ENCODE measurements at regions not wholly inside any gene's neighbourhood (a gene's known extent, or its start where the extent isn't known, plus 50 kb on each side); places are given as distances from the start of the nearest gene placed in this dataset.
A peak's percentile ranks its signal among the peaks of the same experiment; 100 is the strongest.

DNA sequence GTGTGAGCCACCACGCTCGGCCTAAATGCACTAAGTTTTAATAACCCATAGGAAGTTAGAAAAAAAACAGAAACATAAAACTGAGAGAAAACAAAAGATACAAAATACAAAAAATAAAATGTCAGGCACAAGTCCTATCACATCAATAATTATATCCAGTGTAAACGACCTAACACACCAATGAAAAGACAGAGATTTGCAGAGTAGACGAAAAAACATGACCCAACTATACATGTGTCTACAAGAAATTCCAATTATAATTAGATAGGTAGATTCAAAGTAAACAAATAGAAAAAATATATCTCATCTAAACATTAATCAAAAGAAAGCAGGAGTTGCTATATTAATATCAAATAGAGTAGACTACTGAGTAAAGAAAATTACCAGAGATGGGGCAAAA, 69.4 kb upstream of the NUDT4 start:
- no peak overlapping the region for H2AFZ ChIP-seq (ENCODE audit: low read depth)
- H3K9ac ChIP-seq = no peak overlapping the region
- no peak overlapping the region for H3K27ac ChIP-seq (ENCODE audit: low read depth in 2 of 2, low read length in 1 of 2)
- no peaks in the 10 kb centered on the region for H3K27me3 ChIP-seq (ENCODE audit: insufficient read depth)
- 86% methylated on average over 4 of the region's 4 CpGs for WGBS (ENCODE audit: low lambda C conversion rate)
- ChIA-PET CTCF (no interaction called here), POLR2A (no interaction called here)
- peaks cover 0 to 14% of the 10 kb centered on the region in 2 experiments; a peak in 2 of 4 replicates for H3K4me1 ChIP-seq (ENCODE audit: control insufficient read depth in 1 of 2, insufficient read depth in 2 of 2, low read depth in 1 of 2, low read length in 1 of 2)
- H3K9me2 ChIP-seq = no peaks in the 10 kb centered on the region
- DNase-seq = no peak
- no peaks in the 10 kb centered on the region for H4K20me1 ChIP-seq (ENCODE audit: insufficient read depth)
- H3K4me3 ChIP-seq (ENCODE audit: low read depth in 2 of 2, low read length in 1 of 2) = no peak overlapping the region
- 0 out of 2 replicates have a peak, but pooled peaks cover 8% of the 10 kb centered on the region for H3K9me3 ChIP-seq
- no peak overlapping the region for H3K4me2 ChIP-seq
- peaks cover 0 to 6% of the 10 kb centered on the region in 2 experiments for H3K36me3 ChIP-seq (replicated peaks in 1 of 2; ENCODE audit: control insufficient read depth in 1 of 2, insufficient read depth in 2 of 2, low read length in 1 of 2)
- TF ChIP-seq, protein P1, sequence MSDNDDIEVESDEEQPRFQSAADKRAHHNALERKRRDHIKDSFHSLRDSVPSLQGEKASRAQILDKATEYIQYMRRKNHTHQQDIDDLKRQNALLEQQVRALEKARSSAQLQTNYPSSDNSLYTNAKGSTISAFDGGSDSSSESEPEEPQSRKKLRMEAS (IDR thresholded peaks at IDR 0.05; ENCODE audit: low read depth) = no peak
- TF ChIP-seq GATA2 (CRISPR knock-in tag; IDR thresholded peaks at IDR 0.05) (no peak), TAF1 (IDR thresholded peaks at IDR 0.05; ENCODE audit: borderline replicate concordance, low read depth, low read length) (no peak), TCF12 (IDR thresholded peaks at IDR 0.05) (no peak), SMC3 (IDR thresholded peaks at IDR 0.05; ENCODE audit: low read depth, low read length) (no peak), JUND (IDR thresholded peaks at IDR 0.05) (no peak), FOXM1 (IDR thresholded peaks at IDR 0.05; ENCODE audit: low read depth) (no peak), MEF2A (IDR thresholded peaks at IDR 0.05; ENCODE audit: borderline replicate concordance, low read depth) (no peak)
- TF ChIP-seq, protein P2, sequence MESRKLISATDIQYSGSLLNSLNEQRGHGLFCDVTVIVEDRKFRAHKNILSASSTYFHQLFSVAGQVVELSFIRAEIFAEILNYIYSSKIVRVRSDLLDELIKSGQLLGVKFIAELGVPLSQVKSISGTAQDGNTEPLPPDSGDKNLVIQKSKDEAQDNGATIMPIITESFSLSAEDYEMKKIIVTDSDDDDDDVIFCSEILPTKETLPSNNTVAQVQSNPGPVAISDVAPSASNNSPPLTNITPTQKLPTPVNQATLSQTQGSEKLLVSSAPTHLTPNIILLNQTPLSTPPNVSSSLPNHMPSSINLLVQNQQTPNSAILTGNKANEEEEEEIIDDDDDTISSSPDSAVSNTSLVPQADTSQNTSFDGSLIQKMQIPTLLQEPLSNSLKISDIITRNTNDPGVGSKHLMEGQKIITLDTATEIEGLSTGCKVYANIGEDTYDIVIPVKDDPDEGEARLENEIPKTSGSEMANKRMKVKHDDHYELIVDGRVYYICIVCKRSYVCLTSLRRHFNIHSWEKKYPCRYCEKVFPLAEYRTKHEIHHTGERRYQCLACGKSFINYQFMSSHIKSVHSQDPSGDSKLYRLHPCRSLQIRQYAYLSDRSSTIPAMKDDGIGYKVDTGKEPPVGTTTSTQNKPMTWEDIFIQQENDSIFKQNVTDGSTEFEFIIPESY (IDR thresholded peaks at IDR 0.05; ENCODE audit: borderline replicate concordance, low read depth) = no peak
- TF ChIP-seq, protein P3, sequence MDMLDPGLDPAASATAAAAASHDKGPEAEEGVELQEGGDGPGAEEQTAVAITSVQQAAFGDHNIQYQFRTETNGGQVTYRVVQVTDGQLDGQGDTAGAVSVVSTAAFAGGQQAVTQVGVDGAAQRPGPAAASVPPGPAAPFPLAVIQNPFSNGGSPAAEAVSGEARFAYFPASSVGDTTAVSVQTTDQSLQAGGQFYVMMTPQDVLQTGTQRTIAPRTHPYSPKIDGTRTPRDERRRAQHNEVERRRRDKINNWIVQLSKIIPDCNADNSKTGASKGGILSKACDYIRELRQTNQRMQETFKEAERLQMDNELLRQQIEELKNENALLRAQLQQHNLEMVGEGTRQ (IDR thresholded peaks at IDR 0.05; ENCODE audit: borderline replicate concordance, low read depth, low read length) = no peak
- TF ChIP-seq, protein P4, sequence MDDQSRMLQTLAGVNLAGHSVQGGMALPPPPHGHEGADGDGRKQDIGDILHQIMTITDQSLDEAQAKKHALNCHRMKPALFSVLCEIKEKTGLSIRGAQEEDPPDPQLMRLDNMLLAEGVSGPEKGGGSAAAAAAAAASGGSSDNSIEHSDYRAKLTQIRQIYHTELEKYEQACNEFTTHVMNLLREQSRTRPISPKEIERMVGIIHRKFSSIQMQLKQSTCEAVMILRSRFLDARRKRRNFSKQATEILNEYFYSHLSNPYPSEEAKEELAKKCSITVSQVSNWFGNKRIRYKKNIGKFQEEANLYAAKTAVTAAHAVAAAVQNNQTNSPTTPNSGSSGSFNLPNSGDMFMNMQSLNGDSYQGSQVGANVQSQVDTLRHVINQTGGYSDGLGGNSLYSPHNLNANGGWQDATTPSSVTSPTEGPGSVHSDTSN (IDR thresholded peaks at IDR 0.05) = no peak
- H3F3A ChIP-seq (replicated peaks; ENCODE audit: insufficient read depth) = peaks cover 20% of the 10 kb centered on the region
- H3K79me2 ChIP-seq (ENCODE audit: insufficient read depth) = no peaks in the 10 kb centered on the region

DNA sequence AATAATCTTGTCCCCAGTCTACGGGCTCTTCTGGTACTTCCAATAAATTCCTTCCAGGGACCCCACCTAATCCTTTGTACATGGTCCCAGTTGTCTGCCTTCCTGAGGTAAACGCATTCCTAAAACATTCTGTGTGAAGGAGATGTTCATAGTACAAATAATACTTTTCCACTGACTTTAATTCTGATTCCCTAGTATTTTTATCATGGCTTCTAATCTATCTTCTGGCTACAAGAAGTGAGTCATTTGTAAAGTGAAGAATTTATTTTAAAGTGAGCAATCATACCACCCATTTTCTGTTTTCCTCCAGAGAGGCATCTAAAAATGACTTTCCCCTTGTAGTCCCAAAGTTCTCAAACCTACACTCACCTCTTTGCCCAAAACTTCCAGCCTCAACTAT, 65.9 kb upstream of the NUDT4 start:
- peak overlapping the region in 1 of 2 experiments; percentile 84; a peak in 2 of 4 replicates for H3K27ac ChIP-seq (ENCODE audit: low read depth in 2 of 2, low read length in 1 of 2)
- no peaks in the 10 kb centered on the region for H3K9me3 ChIP-seq
- DNase-seq = no peak
- H3K9me2 ChIP-seq = no peaks in the 10 kb centered on the region
- WGBS (ENCODE audit: low lambda C conversion rate) = 74% methylated on average over 2 of the region's 2 CpGs
- no peaks in the 10 kb centered on the region for H3K79me2 ChIP-seq (ENCODE audit: insufficient read depth)
- TF ChIP-seq TEAD4 (IDR thresholded peaks at IDR 0.05; ENCODE audit: borderline replicate concordance, insufficient read depth) (0 out of 2 replicates have a peak, but pooled peaks have one; percentile 18), FOXM1 (IDR thresholded peaks at IDR 0.05; ENCODE audit: low read depth) (no peak), CHD2 (IDR thresholded peaks at IDR 0.05; ENCODE audit: low read length, partially characterized antibody) (no peak), RFX5 (IDR thresholded peaks at IDR 0.05; ENCODE audit: low read length) (no peak), RAD21 (IDR thresholded peaks at IDR 0.05; ENCODE audit: low read length) (no peak), MXI1 (IDR thresholded peaks at IDR 0.05; ENCODE audit: low read depth, low read length) (no peak), JUND (IDR thresholded peaks at IDR 0.05) (peak; percentile 48; the same call in 1 of the 2 replicates), RCOR1 (IDR thresholded peaks at IDR 0.05; ENCODE audit: low read length) (no peak), MEF2A (IDR thresholded peaks at IDR 0.05; ENCODE audit: borderline replicate concordance, low read depth) (no peak), GABPA (IDR thresholded peaks at IDR 0.05; ENCODE audit: low read depth) (no peak), FOSL2 (IDR thresholded peaks at IDR 0.05; ENCODE audit: borderline replicate concordance, low read depth) (peak; percentile 53; the same call in 1 of the 2 replicates), GATA2 (CRISPR knock-in tag; IDR thresholded peaks at IDR 0.05) (no peak)
- TF ChIP-seq, protein P5, sequence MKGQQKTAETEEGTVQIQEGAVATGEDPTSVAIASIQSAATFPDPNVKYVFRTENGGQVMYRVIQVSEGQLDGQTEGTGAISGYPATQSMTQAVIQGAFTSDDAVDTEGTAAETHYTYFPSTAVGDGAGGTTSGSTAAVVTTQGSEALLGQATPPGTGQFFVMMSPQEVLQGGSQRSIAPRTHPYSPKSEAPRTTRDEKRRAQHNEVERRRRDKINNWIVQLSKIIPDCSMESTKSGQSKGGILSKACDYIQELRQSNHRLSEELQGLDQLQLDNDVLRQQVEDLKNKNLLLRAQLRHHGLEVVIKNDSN (IDR thresholded peaks at IDR 0.05; ENCODE audit: borderline replicate concordance, low read depth) = no peak
- TF ChIP-seq, protein P1 (IDR thresholded peaks at IDR 0.05; ENCODE audit: low read depth) = no peak
- TF ChIP-seq, protein P2 (IDR thresholded peaks at IDR 0.05; ENCODE audit: borderline replicate concordance, low read depth) = no peak
- H3K36me3 ChIP-seq (replicated peaks in 1 of 2; ENCODE audit: control insufficient read depth in 1 of 2, insufficient read depth in 2 of 2, low read length in 1 of 2) = no peaks in the 10 kb centered on the region
- peaks cover 0 to 21% of the 10 kb centered on the region in 2 experiments; a peak in 3 of 4 replicates for H3K4me1 ChIP-seq (ENCODE audit: control insufficient read depth in 1 of 2, insufficient read depth in 2 of 2, low read depth in 1 of 2, low read length in 1 of 2)
- ChIA-PET POLR2A (no interaction called here), CTCF (interaction anchor here (1.9 kb wide), 1 partner anchor 325 kb away, joined by 4 read pairs; no protein-coding TSS in a partner anchor)
- H2AFZ ChIP-seq (ENCODE audit: low read depth) = peak overlapping the region; percentile 65
- peak overlapping the region; percentile 53; the same call in 1 of the 2 replicates for H3K4me2 ChIP-seq
- no peak overlapping the region for H3K4me3 ChIP-seq (ENCODE audit: low read depth in 2 of 2, low read length in 1 of 2)
- no peaks in the 10 kb centered on the region for H3K27me3 ChIP-seq (ENCODE audit: insufficient read depth)
- peak overlapping the region; percentile 34 for H3K9ac ChIP-seq
- H3F3A ChIP-seq (replicated peaks; ENCODE audit: insufficient read depth) = peaks cover 18% of the 10 kb centered on the region
- H4K20me1 ChIP-seq (ENCODE audit: insufficient read depth) = no peaks in the 10 kb centered on the region

All from SK-N-SH (cell line).